ENCODE measurements at regions not wholly inside any gene's neighbourhood (a gene's known extent, or its start where the extent isn't known, plus 50 kb on each side); places are given as distances from the start of the nearest gene placed in this dataset.

DNA sequence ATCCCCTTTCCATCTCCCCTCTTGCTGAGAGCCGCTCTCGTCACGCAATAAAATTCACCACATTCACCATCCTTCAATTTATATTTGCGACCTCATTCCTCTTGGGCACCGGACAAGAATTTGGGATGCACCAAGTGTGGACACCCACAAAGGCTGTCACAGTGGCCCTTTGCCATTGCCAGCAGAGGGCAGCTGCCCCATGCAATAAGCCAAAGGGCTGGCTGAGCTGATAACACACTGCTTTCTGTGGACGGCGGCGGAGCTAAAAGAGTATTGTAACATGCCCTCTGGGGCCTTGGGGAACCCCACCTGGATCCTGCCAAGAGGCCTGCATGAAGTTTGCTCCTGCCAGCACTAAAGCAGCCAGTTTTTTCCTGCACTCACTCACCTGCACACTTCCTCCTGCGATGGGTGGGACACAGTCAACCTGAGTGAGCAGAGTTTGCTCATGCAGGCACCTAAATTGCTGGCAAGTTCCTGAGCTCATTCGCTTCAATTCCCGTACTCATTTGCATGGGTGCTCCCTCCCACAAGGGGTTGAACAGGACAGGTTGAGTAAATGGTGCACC is 792.3 kb upstream of the ADAMTS5 start:
- H3K9me3 ChIP-seq = no peaks in the 10 kb centered on the region
- H3K27me3 ChIP-seq = no peaks in the 10 kb centered on the region
- TF ChIP-seq POLR2A (IDR thresholded peaks at IDR 0.05) (no peak), EP300 (IDR thresholded peaks at IDR 0.05) (no peak)
- TF ChIP-seq, protein P1, sequence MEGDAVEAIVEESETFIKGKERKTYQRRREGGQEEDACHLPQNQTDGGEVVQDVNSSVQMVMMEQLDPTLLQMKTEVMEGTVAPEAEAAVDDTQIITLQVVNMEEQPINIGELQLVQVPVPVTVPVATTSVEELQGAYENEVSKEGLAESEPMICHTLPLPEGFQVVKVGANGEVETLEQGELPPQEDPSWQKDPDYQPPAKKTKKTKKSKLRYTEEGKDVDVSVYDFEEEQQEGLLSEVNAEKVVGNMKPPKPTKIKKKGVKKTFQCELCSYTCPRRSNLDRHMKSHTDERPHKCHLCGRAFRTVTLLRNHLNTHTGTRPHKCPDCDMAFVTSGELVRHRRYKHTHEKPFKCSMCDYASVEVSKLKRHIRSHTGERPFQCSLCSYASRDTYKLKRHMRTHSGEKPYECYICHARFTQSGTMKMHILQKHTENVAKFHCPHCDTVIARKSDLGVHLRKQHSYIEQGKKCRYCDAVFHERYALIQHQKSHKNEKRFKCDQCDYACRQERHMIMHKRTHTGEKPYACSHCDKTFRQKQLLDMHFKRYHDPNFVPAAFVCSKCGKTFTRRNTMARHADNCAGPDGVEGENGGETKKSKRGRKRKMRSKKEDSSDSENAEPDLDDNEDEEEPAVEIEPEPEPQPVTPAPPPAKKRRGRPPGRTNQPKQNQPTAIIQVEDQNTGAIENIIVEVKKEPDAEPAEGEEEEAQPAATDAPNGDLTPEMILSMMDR (IDR thresholded peaks at IDR 0.05) = peak in 1 of 7 experiments; percentile 9
- H3K36me3 ChIP-seq = no peaks in the 10 kb centered on the region
- H3K4me3 ChIP-seq = no peak overlapping the region
- DNase-seq = no peak
- no peak overlapping the region for H3K27ac ChIP-seq
- H3K4me1 ChIP-seq = peaks cover 0 to 10% (median 4%) of the 10 kb centered on the region in 4 donors
- intact Hi-C loops (cut with DNase I; ENCODE audit: low total_unique reads) = no loop called here
- WGBS, 5 donors = 79 to 90% (median 85%) methylated on average over 11 of the region's 11 CpGs

GRCh38 chr21:27756191-27756590 is 789.3 kb upstream of the ADAMTS5 start:
- DNase-seq = no peak

GRCh38 chr21:27743971-27744564 is 777.2 kb upstream of the ADAMTS5 start:
- Histone ChIP-seq H3K36me3 (no peaks in the 10 kb centered on the region), H3K9me3 (no peaks in the 10 kb centered on the region), H3K27me3 (no peaks in the 10 kb centered on the region), H3K27ac (no peak overlapping the region), H3K4me3 (no peak overlapping the region), H3K4me1 (peaks cover 0 to 14% (median 4%) of the 10 kb centered on the region in 4 donors)
- intact Hi-C loops (cut with DNase I; ENCODE audit: low total_unique reads) = no loop called here
- WGBS, 5 donors = 79 to 95% (median 91%) methylated on average over 6 to 7 of the region's 7 CpGs
- TF ChIP-seq POLR2A (IDR thresholded peaks at IDR 0.05) (no peak), POLR2AphosphoS5 (IDR thresholded peaks at IDR 0.05) (no peak), EP300 (IDR thresholded peaks at IDR 0.05) (no peak)
- TF ChIP-seq, protein P1 (IDR thresholded peaks at IDR 0.05) = no peak
- DNase-seq = no peak

More at GRCh38 chr21:27756191-27756590, 789.3 kb upstream of the ADAMTS5 start:
- intact Hi-C loops (cut with DNase I; ENCODE audit: low total_unique reads) = no loop called here
- Histone ChIP-seq H3K4me1 (peaks cover 0 to under 1% (median 0%) of the 10 kb centered on the region in 4 donors), H3K36me3 (no peaks in the 10 kb centered on the region), H3K9me3 (peaks cover 0 to 2% (median 0%) of the 10 kb centered on the region in 4 donors), H3K27me3 (no peaks in the 10 kb centered on the region), H3K4me3 (no peak overlapping the region), H3K27ac (no peak overlapping the region)
- WGBS, 5 donors = 83 to 92% (median 90%) methylated on average over 2 of the region's 2 CpGs
- TF ChIP-seq POLR2AphosphoS5 (IDR thresholded peaks at IDR 0.05) = no peak
- no peak for TF ChIP-seq EP300 (IDR thresholded peaks at IDR 0.05)
- TF ChIP-seq POLR2A (IDR thresholded peaks at IDR 0.05) = no peak
- TF ChIP-seq, protein P1 (IDR thresholded peaks at IDR 0.05) = no peak

- no peaks in the 10 kb centered on the region for H3K27me3 ChIP-seq
- no peak overlapping the region for H3K27ac ChIP-seq
- H3K4me1 ChIP-seq = peaks cover 0 to 14% (median 4%) of the 10 kb centered on the region in 4 donors
- no peaks in the 10 kb centered on the region for H3K36me3 ChIP-seq
- no peak overlapping the region for H3K4me3 ChIP-seq
- WGBS, 5 donors = 80 to 91% (median 89%) methylated on average over 2 of the region's 2 CpGs
- no peaks in the 10 kb centered on the region for H3K9me3 ChIP-seq
- peak in 1 of 2 donors; percentile 21 for DNase-seq
- TF ChIP-seq POLR2AphosphoS5 (IDR thresholded peaks at IDR 0.05) (no peak), POLR2A (IDR thresholded peaks at IDR 0.05) (no peak), EP300 (IDR thresholded peaks at IDR 0.05) (no peak)
- TF ChIP-seq, protein P1 (IDR thresholded peaks at IDR 0.05) = no peak
- intact Hi-C loops (cut with DNase I; ENCODE audit: low total_unique reads) = no loop called here
These were observed 774.8 kb upstream of the ADAMTS5 start for GRCh38 chr21:27741736-27742135.
